ENCODE measurements at regions not wholly inside any gene's neighbourhood (a gene's known extent, or its start where the extent isn't known, plus 50 kb on each side); places are given as distances from the start of the nearest gene placed in this dataset.

DNA sequence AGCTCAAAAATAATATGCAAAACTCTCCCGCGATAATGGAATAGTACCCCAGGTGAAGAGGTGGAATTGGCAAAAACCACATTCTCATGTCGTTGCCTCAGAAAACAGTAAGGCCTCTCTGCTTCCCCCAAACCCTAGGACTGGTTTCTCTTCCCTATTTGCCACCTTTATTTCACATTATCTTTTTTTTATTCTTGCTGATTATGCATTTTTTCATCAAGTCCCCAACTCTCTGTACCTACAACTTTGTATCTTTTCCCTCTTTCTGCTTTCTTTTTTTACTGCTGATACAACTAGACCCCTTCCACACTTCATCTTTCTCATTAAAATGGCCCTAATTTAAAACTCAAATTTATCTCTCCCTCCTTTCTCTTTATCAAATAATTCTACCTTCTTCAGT is 1472.2 kb downstream of the SUCLG1 start:
- no peak overlapping the region for H3K4me3 ChIP-seq (ENCODE audit: low read depth, low read length)
- no peak for DNase-seq
- TF ChIP-seq, protein P1, sequence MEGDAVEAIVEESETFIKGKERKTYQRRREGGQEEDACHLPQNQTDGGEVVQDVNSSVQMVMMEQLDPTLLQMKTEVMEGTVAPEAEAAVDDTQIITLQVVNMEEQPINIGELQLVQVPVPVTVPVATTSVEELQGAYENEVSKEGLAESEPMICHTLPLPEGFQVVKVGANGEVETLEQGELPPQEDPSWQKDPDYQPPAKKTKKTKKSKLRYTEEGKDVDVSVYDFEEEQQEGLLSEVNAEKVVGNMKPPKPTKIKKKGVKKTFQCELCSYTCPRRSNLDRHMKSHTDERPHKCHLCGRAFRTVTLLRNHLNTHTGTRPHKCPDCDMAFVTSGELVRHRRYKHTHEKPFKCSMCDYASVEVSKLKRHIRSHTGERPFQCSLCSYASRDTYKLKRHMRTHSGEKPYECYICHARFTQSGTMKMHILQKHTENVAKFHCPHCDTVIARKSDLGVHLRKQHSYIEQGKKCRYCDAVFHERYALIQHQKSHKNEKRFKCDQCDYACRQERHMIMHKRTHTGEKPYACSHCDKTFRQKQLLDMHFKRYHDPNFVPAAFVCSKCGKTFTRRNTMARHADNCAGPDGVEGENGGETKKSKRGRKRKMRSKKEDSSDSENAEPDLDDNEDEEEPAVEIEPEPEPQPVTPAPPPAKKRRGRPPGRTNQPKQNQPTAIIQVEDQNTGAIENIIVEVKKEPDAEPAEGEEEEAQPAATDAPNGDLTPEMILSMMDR (IDR thresholded peaks at IDR 0.05; ENCODE audit: low read depth, low read length): no peak

DNA sequence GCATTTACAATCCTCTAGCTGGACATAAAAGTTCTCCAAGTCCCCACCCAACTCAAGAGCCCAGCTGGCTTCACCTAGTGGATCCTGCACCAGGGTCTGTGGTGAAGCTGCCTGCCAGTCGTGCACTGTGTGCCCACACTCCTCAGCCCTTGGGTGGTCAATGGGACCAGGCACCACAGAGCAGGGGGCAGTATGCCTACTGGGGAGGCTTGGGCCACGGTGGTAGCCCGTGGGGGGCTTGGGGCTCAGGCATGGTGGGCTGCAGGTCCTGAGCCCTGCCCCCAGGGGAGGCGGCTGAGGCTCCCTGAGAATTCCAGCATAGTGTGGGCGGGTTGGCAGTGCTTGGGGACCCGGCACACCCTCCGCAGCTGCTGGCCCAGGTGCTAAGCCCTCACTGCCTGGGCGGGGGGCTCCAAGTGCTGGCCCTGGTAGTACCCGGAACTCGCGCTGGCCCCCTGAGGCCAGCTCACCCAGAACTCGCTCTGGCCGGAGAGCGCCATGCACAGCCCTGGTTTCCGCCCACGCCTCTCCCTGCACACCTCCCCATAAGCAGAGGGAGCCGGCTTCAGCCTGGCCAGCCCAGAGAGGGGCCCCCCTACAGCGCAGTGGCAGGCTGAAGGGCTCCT is 1473.4 kb downstream of the SUCLG1 start:
- Histone ChIP-seq H3K36me3 (no peaks in the 10 kb centered on the region), H3K4me1 (no peaks in the 10 kb centered on the region), H3K4me3 (ENCODE audit: low read depth, low read length) (no peak overlapping the region), H3K9me3 (no peaks in the 10 kb centered on the region), H3K27me3 (no peaks in the 10 kb centered on the region)
- TF ChIP-seq, protein P1 (IDR thresholded peaks at IDR 0.05; ENCODE audit: low read depth, low read length): no peak
- no peak for DNase-seq

More for the DNA sequence above, 1472.2 kb downstream of the SUCLG1 start:
- H3K9me3 ChIP-seq: no peaks in the 10 kb centered on the region
- H3K4me1 ChIP-seq: no peaks in the 10 kb centered on the region
- H3K27me3 ChIP-seq: no peaks in the 10 kb centered on the region
- no peaks in the 10 kb centered on the region for H3K36me3 ChIP-seq

DNA sequence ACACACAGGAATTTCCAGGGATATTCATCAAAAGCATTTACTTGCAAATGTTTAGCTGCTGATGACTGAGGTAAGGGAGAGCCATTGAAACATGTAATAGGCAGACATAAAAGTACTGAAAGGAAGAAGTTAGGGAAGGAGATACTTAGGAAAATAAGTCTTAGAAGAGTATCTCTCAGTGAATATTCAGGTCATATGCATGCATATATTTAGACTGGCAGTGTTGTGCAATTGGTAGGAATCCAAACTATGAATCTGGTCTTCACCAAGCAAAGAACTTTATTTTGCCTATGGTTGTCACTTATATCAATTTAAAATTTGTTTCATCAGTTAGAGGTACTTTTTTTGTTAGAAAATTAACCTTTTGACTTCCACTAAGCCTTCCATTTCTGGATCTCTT is 1490.7 kb downstream of the SUCLG1 start:
- Histone ChIP-seq H3K4me1 (no peaks in the 10 kb centered on the region), H3K9me3 (no peaks in the 10 kb centered on the region), H3K4me3 (ENCODE audit: low read depth, low read length) (no peak overlapping the region), H3K36me3 (no peaks in the 10 kb centered on the region), H3K27me3 (no peaks in the 10 kb centered on the region)
- TF ChIP-seq, protein P1 (IDR thresholded peaks at IDR 0.05; ENCODE audit: low read depth, low read length): no peak
- no peak for DNase-seq

GRCh38 chr2:82964341-82964740 is 1494.7 kb downstream of the SUCLG1 start:
- no peaks in the 10 kb centered on the region for H3K36me3 ChIP-seq
- TF ChIP-seq, protein P1 (IDR thresholded peaks at IDR 0.05; ENCODE audit: low read depth, low read length): no peak
- no peak overlapping the region for H3K4me3 ChIP-seq (ENCODE audit: low read depth, low read length)
- no peaks in the 10 kb centered on the region for H3K4me1 ChIP-seq
- H3K27me3 ChIP-seq: no peaks in the 10 kb centered on the region
- no peak for DNase-seq
- H3K9me3 ChIP-seq: no peaks in the 10 kb centered on the region

DNA sequence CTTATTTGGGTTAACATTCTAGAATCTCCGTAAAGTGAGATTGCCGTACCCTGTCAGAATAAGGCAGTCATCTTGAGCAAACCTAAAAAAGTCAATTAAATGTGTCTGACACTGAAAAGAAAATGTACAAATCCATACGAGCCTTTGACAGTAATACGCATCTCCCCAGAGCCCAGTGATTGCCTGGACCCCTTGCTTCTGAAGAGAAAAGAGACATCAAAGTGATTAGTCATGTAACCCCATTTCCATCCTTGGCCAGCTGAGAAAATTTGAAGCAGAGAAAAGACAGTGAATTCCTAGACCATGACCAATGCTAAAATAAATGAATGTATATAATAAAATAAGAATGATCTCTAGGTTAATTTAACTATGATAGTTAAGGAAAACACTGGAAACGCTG is 1499.4 kb downstream of the SUCLG1 start:
- Histone ChIP-seq H3K9me3 (no peaks in the 10 kb centered on the region), H3K4me3 (ENCODE audit: low read depth, low read length) (no peak overlapping the region), H3K27me3 (no peaks in the 10 kb centered on the region), H3K36me3 (no peaks in the 10 kb centered on the region), H3K4me1 (no peaks in the 10 kb centered on the region)
- no peak for DNase-seq
- TF ChIP-seq, protein P1 (IDR thresholded peaks at IDR 0.05; ENCODE audit: low read depth, low read length): no peak

DNA sequence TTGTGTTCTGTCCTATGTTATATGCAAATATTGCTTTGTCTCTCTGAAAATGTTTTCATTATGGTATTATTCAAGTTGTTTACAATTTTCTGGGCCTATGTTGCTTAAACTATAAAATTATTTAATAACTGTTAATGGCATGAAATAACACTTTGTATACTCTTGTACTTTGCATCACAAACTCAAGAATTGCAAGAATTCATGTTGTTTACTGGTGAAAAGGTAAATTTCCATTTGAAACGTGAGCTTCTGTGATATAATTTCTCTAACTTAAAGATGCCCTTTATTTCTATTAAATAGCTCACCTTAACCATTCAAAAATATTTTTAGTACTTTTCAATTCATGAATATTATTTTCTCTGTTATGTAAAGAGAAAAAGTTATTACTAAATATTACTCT is 1504.2 kb downstream of the SUCLG1 start:
- no peaks in the 10 kb centered on the region for H3K9me3 ChIP-seq
- TF ChIP-seq, protein P1 (IDR thresholded peaks at IDR 0.05; ENCODE audit: low read depth, low read length): no peak
- H3K4me3 ChIP-seq (ENCODE audit: low read depth, low read length): no peak overlapping the region
- no peak for DNase-seq
- H3K4me1 ChIP-seq: no peaks in the 10 kb centered on the region
- no peaks in the 10 kb centered on the region for H3K36me3 ChIP-seq
- no peaks in the 10 kb centered on the region for H3K27me3 ChIP-seq
